ENCODE measurements at regions not wholly inside any gene's neighbourhood (a gene's known extent, or its start where the extent isn't known, plus 50 kb on each side); places are given as distances from the start of the nearest gene placed in this dataset.
"Not testable (repeated sequence)": the region's sequence is repeated elsewhere in the genome, so short reads cannot be mapped to it uniquely, and the experiment has no call there.

- no peak for DNase-seq
Measured at GRCh38 chr6:85278466-85279035, 171.3 kb upstream of the NT5E start.

DNA sequence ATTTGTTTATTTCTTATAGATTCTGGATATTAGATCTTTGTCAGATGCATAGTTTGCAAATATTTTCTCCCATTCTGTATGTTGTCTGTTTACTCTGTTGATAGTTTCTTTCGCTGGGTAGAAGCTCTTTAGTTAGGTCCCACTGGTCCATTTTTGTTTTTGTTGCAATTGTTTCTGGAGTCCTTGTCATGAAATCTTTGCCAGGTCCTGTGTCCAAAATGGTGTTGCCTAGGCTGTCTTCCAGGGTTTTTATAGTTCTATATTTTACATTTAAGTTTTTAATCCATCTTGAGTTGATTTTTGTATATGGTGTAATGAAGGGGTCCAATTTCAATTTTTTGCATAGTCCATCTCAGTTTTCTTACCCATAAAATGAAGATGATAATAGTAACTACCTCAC is 173.9 kb upstream of the NT5E start:
- DNase-seq, result not testable (repeated sequence)

DNA sequence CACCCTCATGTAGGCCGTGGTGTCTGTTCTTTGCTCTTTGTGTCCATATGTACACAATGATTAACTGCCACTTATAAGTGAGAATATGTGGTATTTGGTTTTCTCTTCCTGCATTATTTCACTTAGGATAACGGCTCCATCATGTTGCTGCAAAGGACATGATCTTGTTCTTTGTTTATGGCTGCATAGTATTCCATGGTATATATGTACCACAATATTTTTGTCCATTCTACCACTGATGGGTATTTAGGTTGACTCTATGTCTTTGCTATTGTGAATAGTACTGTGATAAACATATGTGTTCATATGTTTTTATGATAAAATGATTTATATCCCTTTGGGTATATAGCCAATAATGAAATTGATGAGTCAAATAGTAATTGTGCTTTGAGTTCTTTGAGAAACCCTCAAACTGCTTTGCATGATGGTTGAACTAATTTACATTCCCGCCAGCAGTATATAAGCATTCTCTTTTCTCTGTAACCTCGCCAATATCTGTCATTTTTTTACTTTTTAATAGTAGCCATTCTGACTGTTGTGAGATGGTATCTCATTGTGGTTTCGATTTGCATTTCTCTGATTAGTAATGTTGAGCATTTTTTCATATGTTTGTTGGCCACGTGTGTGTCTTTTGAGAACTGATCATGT is 174.4 kb upstream of the NT5E start:
- no peak for DNase-seq

- no peak for DNase-seq
Measured at GRCh38 chr6:85273870-85274269, 176.0 kb upstream of the NT5E start.

GRCh38 chr6:85273046-85273445 is 176.8 kb upstream of the NT5E start:
- DNase-seq, result no peak

DNA sequence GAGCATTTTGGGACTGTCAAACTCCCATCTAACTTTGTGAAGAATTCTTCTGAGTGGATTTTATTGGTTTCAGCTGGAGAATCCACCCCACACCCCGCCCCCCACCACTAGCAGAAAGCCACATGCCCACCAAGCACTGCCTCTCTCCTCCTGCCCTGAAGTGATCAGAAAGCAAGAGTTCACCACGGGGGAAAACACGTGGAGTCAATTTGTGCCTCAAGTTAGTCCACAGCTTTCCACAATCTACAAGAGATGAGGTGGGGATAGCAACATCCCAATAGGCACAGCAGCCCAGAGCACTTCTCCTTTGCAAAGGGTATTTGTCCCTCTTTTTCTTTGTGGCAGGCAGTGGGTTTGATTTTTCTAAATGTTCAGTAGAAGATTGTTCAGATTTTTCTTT is 177.3 kb upstream of the NT5E start:
- no peak for DNase-seq

GRCh38 chr6:85262621-85263020 is 187.3 kb upstream of the NT5E start:
- no peak for DNase-seq

GRCh38 chr6:85261271-85261670 is 188.6 kb upstream of the NT5E start:
- DNase-seq, result no peak

GRCh38 chr6:85255661-85256060 is 194.2 kb upstream of the NT5E start:
- no peak for DNase-seq

DNA sequence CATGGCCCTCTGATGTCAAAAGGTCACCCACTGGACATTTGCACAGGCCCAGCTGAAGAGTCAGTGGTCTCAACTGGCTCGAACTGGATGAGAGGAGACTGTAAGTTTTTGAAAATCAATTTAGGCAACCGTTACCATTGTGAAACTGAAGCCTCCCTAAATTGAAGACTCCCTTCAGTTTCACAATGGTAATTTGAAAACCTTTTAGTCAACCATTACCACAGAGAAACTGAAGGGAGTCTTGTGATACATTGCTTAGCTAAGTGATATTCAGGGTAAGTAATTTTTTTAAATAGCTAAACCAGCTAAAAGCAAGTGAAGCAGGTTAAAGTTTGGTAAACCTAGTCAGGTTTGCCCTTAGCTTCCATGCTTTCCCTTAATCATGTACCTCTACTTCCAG is 197.3 kb upstream of the NT5E start:
- no peak for DNase-seq

GRCh38 chr6:85252085-85252484 is 197.8 kb upstream of the NT5E start:
- DNase-seq, result no peak

DNA sequence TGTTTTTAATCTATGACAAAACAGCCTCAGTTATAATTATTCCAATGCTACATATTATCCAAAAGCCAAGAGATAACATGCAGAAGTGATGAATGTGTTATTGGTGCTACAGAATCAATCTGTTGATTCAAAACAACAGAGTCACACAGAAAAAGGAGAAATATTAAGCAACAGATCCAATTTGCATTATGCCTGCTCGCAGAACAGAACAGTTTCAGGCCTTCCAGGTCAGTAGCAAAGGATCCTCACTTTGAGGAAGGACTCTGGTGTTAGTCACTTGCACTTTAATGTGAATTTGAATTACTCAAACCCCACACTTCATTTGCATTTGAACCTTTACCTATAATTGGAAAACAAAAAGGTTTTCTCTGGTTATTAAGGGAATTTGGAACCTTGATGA is 198.6 kb upstream of the NT5E start:
- no peak for DNase-seq

DNA sequence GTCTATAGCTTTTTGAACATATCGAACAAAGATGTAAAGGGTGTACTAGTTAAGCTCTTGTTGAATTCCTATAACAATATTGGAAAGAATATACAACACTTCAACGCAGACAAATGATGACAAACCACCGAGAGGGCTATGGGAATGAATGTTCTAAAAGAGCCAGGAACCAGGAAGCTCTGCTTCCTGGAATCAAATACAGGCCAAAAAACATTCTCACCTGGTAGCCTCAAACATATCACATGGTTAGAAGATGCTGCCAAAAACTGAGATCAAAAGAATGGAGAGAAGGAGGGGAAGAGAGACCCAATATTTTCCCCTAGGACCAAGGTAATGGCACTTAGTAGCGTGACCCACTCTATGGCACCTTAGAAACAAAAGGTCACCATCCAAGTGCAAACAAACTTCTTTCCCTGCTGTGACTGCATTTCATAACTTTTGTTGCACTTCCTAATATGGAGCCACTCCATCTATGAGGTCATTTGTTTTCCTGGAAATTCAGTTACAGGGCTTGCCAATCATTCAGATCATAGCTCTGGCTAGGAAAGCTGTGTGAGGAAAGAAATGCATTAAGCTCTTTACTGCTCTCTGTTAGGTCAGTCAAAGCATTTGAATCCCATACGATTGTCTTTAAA is 199.2 kb upstream of the NT5E start:
- no peak for DNase-seq

GRCh38 chr6:85245004-85245403 is 204.9 kb upstream of the NT5E start:
- no peak for DNase-seq

DNA sequence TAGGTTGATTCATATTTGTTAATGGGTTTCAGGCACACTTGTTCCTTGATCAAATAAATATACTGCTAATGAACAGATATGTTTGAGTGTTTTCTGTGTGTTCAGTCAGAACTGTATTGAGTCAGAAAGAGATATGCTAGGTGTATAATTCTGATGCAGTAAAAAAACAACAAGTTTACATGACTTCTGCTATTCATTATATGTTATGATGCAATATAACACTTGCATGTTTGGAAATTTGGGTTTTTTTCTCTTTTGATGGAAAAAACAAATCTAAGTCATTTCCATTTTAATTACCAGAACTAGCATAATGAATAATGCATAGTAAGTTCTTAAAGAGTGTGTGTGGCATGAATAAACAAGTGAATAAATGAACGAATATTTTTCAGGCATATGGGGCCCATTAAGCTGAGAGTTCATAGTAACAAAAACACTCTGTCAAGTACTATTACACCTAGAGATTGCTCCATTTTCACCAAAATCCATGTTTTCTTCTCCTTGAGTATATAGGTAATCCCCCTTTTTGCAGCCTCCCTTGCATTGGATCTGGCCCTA is 208.3 kb upstream of the NT5E start:
- no peak for DNase-seq

DNA sequence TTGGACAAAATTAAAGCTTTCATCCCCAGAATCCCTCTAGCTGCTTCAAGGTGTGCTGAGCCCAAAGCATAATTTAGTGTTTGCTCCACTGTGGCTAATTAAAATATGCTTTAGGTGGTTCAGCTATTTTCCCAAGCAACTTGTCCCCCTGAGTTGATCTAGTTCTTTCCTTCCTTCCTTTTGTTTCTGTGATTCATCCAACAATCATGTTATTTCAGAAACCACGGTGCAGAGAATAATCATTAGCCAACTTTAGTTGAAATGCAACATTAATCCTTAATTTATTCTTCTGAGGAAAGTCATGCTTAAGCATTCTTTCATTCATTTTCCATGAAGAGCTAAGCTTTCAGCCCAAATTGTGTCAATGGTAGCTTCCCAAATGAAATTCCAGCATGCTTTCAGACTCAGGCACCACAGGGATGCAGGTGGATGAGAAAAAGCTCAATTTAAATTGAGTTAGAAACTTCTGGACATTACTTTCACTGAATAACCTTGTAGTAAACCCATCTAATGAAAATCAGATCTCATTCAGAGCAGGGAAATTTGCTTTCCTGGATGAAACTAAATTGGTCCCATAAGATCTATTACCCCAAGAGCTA is 209.0 kb upstream of the NT5E start:
- DNase-seq, result no peak

DNA sequence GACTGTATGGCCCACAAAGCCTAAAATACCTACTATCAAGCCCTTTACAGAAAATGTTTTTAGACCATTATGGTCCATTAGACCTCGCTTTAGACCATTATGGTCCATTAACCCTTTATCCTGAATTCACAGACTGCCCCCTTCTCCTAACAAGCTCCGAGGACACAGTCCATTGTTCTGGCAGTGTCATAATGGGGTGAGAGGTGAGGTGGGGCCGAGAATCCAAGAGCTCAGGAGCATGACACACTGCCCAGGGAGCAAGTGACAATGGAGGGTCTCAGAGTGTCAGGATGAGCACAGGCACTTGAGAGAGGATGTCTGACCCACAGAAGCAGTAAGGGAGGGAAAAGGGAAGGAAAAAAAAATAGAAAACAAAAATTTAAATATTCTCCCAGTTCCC is 212.4 kb upstream of the NT5E start:
- peak; percentile 9 for DNase-seq

DNA sequence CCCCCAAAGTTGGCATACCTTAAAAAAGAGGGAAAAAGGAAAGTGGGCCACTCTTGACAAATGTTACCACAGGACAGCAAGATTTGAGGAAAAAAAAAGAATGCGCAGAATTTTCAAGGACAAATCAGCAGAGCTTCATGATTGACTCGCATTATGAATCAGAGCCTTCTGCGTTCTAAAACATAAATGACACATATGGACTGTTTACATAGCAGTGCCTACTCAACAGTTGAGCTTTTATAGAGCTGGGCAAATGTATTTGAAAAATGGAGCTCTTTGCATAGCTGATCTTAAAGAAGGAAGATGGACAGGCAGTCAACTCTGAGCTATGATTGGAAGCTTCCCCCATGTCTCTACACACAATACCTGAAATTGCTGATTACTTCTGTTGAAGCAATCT is 213.2 kb upstream of the NT5E start:
- DNase-seq, result no peak

- DNase-seq, result not testable (repeated sequence)
Measured at GRCh38 chr6:85227345-85227744, 222.5 kb upstream of the NT5E start.

DNA sequence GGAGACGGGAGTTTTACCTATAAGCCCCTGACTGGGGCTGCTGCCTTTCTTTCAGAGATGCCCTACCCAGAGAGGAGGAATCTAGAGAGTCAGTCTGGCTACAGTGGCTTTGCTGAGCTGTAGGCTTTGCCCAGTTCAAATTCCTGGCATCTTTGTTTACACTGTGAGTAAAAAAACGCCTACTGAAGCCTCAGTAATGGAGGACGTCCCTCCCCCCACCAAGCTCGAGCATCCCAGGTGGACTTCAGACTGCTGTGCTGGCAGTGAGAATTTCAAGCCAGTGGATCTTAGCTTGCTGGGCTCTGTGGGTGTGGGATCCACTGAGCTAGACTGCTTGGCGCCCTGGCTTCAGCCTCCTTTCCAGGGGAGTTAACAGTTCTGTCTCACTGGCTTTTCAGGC is 237.1 kb upstream of the NT5E start:
- not testable (repeated sequence) for DNase-seq

DNA sequence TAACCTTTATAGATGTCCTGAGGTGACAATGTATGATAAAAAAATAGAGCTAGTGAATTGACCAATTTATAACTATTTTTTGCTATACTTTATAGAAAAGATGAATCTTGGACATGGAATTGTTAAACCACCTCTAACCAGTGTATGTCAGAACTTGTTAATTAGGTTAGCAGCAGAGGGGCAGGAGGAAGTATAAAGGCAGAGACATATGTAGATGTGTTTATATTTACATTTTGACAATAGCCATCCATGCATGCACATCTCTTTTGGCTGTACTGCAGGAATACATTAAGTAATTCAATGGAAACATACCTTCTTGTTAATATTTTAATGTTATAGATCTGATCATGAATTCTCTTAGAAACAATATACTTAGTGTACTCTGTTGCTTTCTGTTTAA is 254.6 kb upstream of the NT5E start:
- DNase-seq, result no peak

- DNase-seq, result no peak
Measured at GRCh38 chr6:85193339-85193738, 256.5 kb upstream of the NT5E start.

GRCh38 chr6:85192596-85192995 is 257.3 kb upstream of the NT5E start:
- DNase-seq, result no peak

DNA sequence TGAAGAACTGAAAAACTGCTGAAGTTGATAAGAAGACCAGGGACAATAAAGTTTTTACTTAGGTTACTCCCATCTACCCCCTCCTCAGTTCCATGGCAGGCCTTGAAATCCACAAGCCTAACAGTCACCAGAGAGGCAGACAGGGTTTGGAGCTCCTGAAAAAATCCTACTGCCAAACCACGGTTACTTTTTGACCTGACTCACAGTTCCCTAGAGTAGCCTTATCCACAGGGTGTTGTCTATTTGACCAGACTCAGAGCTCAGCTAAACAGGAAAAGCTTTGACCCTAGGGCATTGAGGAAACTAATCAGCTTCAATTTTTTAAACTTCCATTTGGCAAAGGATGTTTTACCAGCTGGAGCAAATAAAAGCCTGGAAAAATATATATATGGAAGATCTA is 257.7 kb upstream of the NT5E start:
- DNase-seq, result no peak
